IPS-15b (cell line): ENCODE measurements at regions not wholly inside any gene's neighbourhood (a gene's known extent, or its start where the extent isn't known, plus 50 kb on each side); places are given as distances from the start of the nearest gene placed in this dataset.

Experiments
- H3K27me3 ChIP-seq: one replicate; pipeline ENCODE4 v1.6.1; 2013; ENCODE audit warnings: low read length; ENCODE audit not compliant: control insufficient read depth, insufficient read depth
- H3K36me3 ChIP-seq: one replicate; pipeline ENCODE4 v1.6.1; 2013; ENCODE audit warnings: low read length; ENCODE audit not compliant: control insufficient read depth, insufficient read depth
- H3K4me1 ChIP-seq: one replicate; pipeline ENCODE4 v1.6.1; 2013; ENCODE audit warnings: mild to moderate bottlenecking, low read length; ENCODE audit not compliant: control insufficient read depth, insufficient read depth
- H3K4me3 ChIP-seq: one replicate; pipeline ENCODE4 v1.5.1; 2013; ENCODE audit warnings: low read depth, low read length
- H3K9ac ChIP-seq: one replicate; pipeline ENCODE4 v1.6.1; 2013; ENCODE audit warnings: low read depth, mild to moderate bottlenecking, low read length
- H3K9me3 ChIP-seq: one replicate; pipeline ENCODE4 v1.6.1; 2013; ENCODE audit warnings: mild to moderate bottlenecking, low read length; ENCODE audit not compliant: control insufficient read depth, insufficient read depth

- Histone ChIP-seq H3K27me3 (no peaks in the 10 kb centered on the region), H3K4me1 (no peaks in the 10 kb centered on the region), H3K9me3 (no peaks in the 10 kb centered on the region), H3K36me3 (no peaks in the 10 kb centered on the region), H3K9ac (no peak overlapping the region), H3K4me3 (no peak overlapping the region)
These were observed 102.0 kb downstream of the FAM43A start for GRCh38 chr3:194787650-194788049.

GRCh38 chr3:194792368-194792767 is 106.7 kb downstream of the FAM43A start:
- Histone ChIP-seq H3K4me1 (no peaks in the 10 kb centered on the region), H3K36me3 (no peaks in the 10 kb centered on the region), H3K9me3 (no peaks in the 10 kb centered on the region), H3K4me3 (no peak overlapping the region), H3K9ac (no peak overlapping the region), H3K27me3 (no peaks in the 10 kb centered on the region)

GRCh38 chr3:194797555-194798250 is 112.0 kb downstream of the FAM43A start:
- Histone ChIP-seq H3K27me3 (no peaks in the 10 kb centered on the region), H3K36me3 (no peaks in the 10 kb centered on the region), H3K4me3 (no peak overlapping the region), H3K9me3 (no peaks in the 10 kb centered on the region), H3K9ac (no peak overlapping the region), H3K4me1 (no peaks in the 10 kb centered on the region)

GRCh38 chr3:194798486-194798885 is 112.8 kb downstream of the FAM43A start:
- Histone ChIP-seq H3K4me1 (no peaks in the 10 kb centered on the region), H3K9me3 (no peaks in the 10 kb centered on the region), H3K36me3 (no peaks in the 10 kb centered on the region), H3K27me3 (no peaks in the 10 kb centered on the region), H3K9ac (no peak overlapping the region), H3K4me3 (no peak overlapping the region)

- Histone ChIP-seq H3K36me3 (no peaks in the 10 kb centered on the region), H3K4me3 (no peak overlapping the region), H3K9ac (no peak overlapping the region), H3K27me3 (no peaks in the 10 kb centered on the region), H3K9me3 (no peaks in the 10 kb centered on the region), H3K4me1 (no peaks in the 10 kb centered on the region)
These were observed 114.3 kb downstream of the FAM43A start for GRCh38 chr3:194800002-194800401.

- H3K27me3 ChIP-seq, result no peaks in the 10 kb centered on the region
- no peak overlapping the region for H3K9ac ChIP-seq
- H3K9me3 ChIP-seq, result no peaks in the 10 kb centered on the region
- H3K36me3 ChIP-seq, result no peaks in the 10 kb centered on the region
- H3K4me3 ChIP-seq, result no peak overlapping the region
- H3K4me1 ChIP-seq, result no peaks in the 10 kb centered on the region
These were observed 116.1 kb downstream of the FAM43A start for GRCh38 chr3:194801461-194802432.

- Histone ChIP-seq H3K27me3 (no peaks in the 10 kb centered on the region), H3K9ac (no peak overlapping the region)
These were observed 119.1 kb downstream of the FAM43A start for GRCh38 chr3:194804796-194805195.

GRCh38 chr3:194805546-194805945 is 119.9 kb downstream of the FAM43A start:
- no peak overlapping the region for H3K9ac ChIP-seq
- no peak overlapping the region for H3K4me3 ChIP-seq
- no peaks in the 10 kb centered on the region for H3K9me3 ChIP-seq
- H3K4me1 ChIP-seq, result no peaks in the 10 kb centered on the region
- H3K27me3 ChIP-seq, result no peaks in the 10 kb centered on the region
- H3K36me3 ChIP-seq, result no peaks in the 10 kb centered on the region

More at GRCh38 chr3:194804796-194805195, 119.1 kb downstream of the FAM43A start:
- no peak overlapping the region for H3K4me3 ChIP-seq
- no peaks in the 10 kb centered on the region for H3K4me1 ChIP-seq
- no peaks in the 10 kb centered on the region for H3K9me3 ChIP-seq
- H3K36me3 ChIP-seq, result no peaks in the 10 kb centered on the region

GRCh38 chr3:194806991-194807630 is 121.4 kb downstream of the FAM43A start:
- H3K36me3 ChIP-seq, result no peaks in the 10 kb centered on the region
- H3K9ac ChIP-seq, result no peak overlapping the region
- H3K9me3 ChIP-seq, result no peaks in the 10 kb centered on the region
- no peaks in the 10 kb centered on the region for H3K4me1 ChIP-seq
- H3K4me3 ChIP-seq, result no peak overlapping the region
- H3K27me3 ChIP-seq, result no peaks in the 10 kb centered on the region

GRCh38 chr3:194808640-194809097 is 123.0 kb downstream of the FAM43A start:
- no peaks in the 10 kb centered on the region for H3K27me3 ChIP-seq
- no peaks in the 10 kb centered on the region for H3K9me3 ChIP-seq
- no peaks in the 10 kb centered on the region for H3K4me1 ChIP-seq
- no peaks in the 10 kb centered on the region for H3K36me3 ChIP-seq
- H3K9ac ChIP-seq, result no peak overlapping the region
- no peak overlapping the region for H3K4me3 ChIP-seq

GRCh38 chr3:194809382-194809781 is 123.7 kb downstream of the FAM43A start:
- Histone ChIP-seq H3K36me3 (no peaks in the 10 kb centered on the region), H3K4me3 (no peak overlapping the region), H3K4me1 (no peaks in the 10 kb centered on the region), H3K27me3 (no peaks in the 10 kb centered on the region), H3K9me3 (no peaks in the 10 kb centered on the region), H3K9ac (no peak overlapping the region)
